CD4-positive, CD25-positive, alpha-beta regulatory T cell (primary cell): ENCODE measurements at regions not wholly inside any gene's neighbourhood (a gene's known extent, or its start where the extent isn't known, plus 50 kb on each side); places are given as distances from the start of the nearest gene placed in this dataset.

Experiments used
- ATAC-seq, 2 donors: fragments of 150-1000 bp; cut with Tn5 transposase; one replicate each; pipeline ENCODE4 v1.10.0; 2021; ENCODE audit warnings: low read depth in 2 of 2, moderate number of reproducible peaks in 2 of 2, moderate library complexity in 1 of 2
- DNase-seq, 3 donors: peaks; one replicate each; pipeline versions ENCODE4 v3.0.0 to v3.0.0-alpha.2; 2012 to 2022; ENCODE audit warnings: mixed read lengths in 1 of 3
- H3K27ac ChIP-seq: one replicate; pipeline ENCODE4 v1.7.0; 2013; ENCODE audit warnings: mild to moderate bottlenecking, low read length; ENCODE audit not compliant: insufficient read depth, poor library complexity, severe bottlenecking
- H3K27me3 ChIP-seq: one replicate; pipeline ENCODE4 v1.7.0; 2013; ENCODE audit warnings: low read length; ENCODE audit not compliant: control insufficient read depth, insufficient read depth
- H3K36me3 ChIP-seq: one replicate; pipeline ENCODE4 v1.7.0; 2013; ENCODE audit warnings: mild to moderate bottlenecking, low read length, moderate library complexity; ENCODE audit not compliant: control insufficient read depth, insufficient read depth
- H3K4me1 ChIP-seq: 2 replicates; pipeline ENCODE4 v1.7.0; 2013; ENCODE audit warnings: mild to moderate bottlenecking, low read length; ENCODE audit not compliant: insufficient read depth, control insufficient read depth, poor library complexity, severe bottlenecking
- H3K4me3 ChIP-seq: one replicate; pipeline ENCODE4 v1.7.0; 2013; ENCODE audit warnings: low read depth, mild to moderate bottlenecking, low read length, moderate library complexity
- H3K9me3 ChIP-seq, 2 experiments: 1 replicate in 1 of 2; 2 replicates in 1 of 2; pipeline ENCODE4 v1.7.0; 2013; ENCODE audit warnings: low read length in 2 of 2, mild to moderate bottlenecking in 1 of 2, moderate library complexity in 1 of 2; ENCODE audit not compliant: control insufficient read depth in 2 of 2
- H3K27ac Mint-ChIP-seq, 3 donors: one replicate each; pipeline ENCODE4 v1.8.0; 2020 to 2022; ENCODE audit warnings: mild to moderate bottlenecking in 3 of 3, mixed read lengths in 3 of 3, moderate library complexity in 2 of 3
- H3K27me3 Mint-ChIP-seq: one replicate; pipeline ENCODE4 v1.8.0; 2022; ENCODE audit warnings: mild to moderate bottlenecking, mixed read lengths
- H3K36me3 Mint-ChIP-seq: one replicate; pipeline ENCODE4 v1.8.0; 2020; ENCODE audit warnings: mixed read lengths
- H3K4me1 Mint-ChIP-seq, 4 donors: one replicate each; pipeline ENCODE4 v1.8.0; 2020 to 2022; ENCODE audit warnings: mixed read lengths in 4 of 4, mild to moderate bottlenecking in 1 of 4
- H3K4me3 Mint-ChIP-seq, 4 donors: one replicate each; pipeline ENCODE4 v1.8.0; 2020 to 2022; ENCODE audit warnings: mild to moderate bottlenecking in 4 of 4, mixed read lengths in 4 of 4, moderate library complexity in 3 of 4
- H3K9me3 Mint-ChIP-seq, 7 donors: one replicate each; pipeline ENCODE4 v1.8.0; 2020 to 2022; ENCODE audit warnings: mixed read lengths in 7 of 7, mild to moderate bottlenecking in 3 of 7, moderate library complexity in 2 of 7

GRCh38 chr21:23475281-23476219 lies 2131.7 kb downstream of the MRPL39 start:
- DNase-seq: no peak
- no peaks in the 10 kb centered on the region for H3K4me1 Mint-ChIP-seq
- H3K27ac ChIP-seq: no peak overlapping the region
- H3K27ac Mint-ChIP-seq: no peak overlapping the region
- ATAC-seq: no peak
- no peaks in the 10 kb centered on the region for H3K9me3 ChIP-seq
- no peak overlapping the region for H3K4me3 ChIP-seq
- H3K4me1 ChIP-seq: no peaks in the 10 kb centered on the region
- no peaks in the 10 kb centered on the region for H3K27me3 ChIP-seq
- H3K27me3 Mint-ChIP-seq: no peaks in the 10 kb centered on the region
- no peak overlapping the region for H3K4me3 Mint-ChIP-seq
- H3K36me3 ChIP-seq: no peaks in the 10 kb centered on the region
- peaks cover 0 to 4% (median 1%) of the 10 kb centered on the region in 7 donors for H3K9me3 Mint-ChIP-seq
- H3K36me3 Mint-ChIP-seq: no peaks in the 10 kb centered on the region

DNA sequence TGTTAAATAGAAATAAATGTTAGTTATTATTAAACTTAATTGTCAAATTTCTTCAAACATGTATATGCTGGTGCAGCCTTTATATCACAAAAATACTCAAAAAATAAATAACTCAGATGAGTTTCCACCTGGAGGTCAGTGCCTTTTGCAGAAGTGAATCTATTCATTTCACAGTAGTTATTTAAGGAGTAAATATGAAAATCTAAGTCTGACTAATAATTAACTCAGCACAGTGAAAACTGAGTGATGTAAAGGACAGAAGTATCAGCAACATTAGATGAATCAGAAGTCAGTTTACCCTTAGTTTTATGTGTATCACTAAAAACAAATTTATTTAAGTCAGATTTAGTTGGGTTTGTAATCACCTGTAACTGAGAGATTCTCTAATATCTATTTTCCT lies 2135.4 kb downstream of the MRPL39 start:
- Mint-ChIP-seq H3K4me1 (no peaks in the 10 kb centered on the region), H3K9me3 (peaks cover 0 to 4% (median 2%) of the 10 kb centered on the region in 7 donors), H3K27ac (no peak overlapping the region), H3K36me3 (no peaks in the 10 kb centered on the region), H3K27me3 (no peaks in the 10 kb centered on the region), H3K4me3 (no peak overlapping the region)
- H3K36me3 ChIP-seq: no peaks in the 10 kb centered on the region
- no peak overlapping the region for H3K27ac ChIP-seq
- no peaks in the 10 kb centered on the region for H3K9me3 ChIP-seq
- H3K4me1 ChIP-seq: no peaks in the 10 kb centered on the region
- DNase-seq: no peak
- H3K4me3 ChIP-seq: no peak overlapping the region
- ATAC-seq: no peak
- no peaks in the 10 kb centered on the region for H3K27me3 ChIP-seq

DNA sequence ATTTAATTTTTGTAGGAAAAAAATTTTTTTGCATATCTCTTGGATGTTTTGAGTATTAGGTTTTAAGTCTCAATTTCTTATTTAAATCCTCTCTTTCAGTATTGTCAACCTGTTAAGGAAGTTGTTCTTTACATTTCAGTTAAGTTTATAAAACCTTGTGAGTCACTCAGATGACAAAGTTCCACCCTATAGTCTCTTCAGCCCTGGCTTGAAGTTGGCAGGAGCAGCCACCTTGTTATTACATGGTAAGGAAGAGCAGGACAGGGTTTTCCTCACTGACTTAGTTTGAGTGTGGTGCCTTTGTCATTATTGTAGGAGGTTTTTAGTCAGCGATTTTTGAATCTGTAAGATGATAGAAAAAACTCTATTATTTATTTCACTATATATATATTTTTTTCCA lies 2143.9 kb downstream of the MRPL39 start:
- no peaks in the 10 kb centered on the region for H3K36me3 Mint-ChIP-seq

GRCh38 chr21:23455676-23456075 lies 2151.6 kb downstream of the MRPL39 start:
- Histone ChIP-seq H3K9me3 (peaks cover 0 to 3% of the 10 kb centered on the region in 2 experiments), H3K27ac (no peak overlapping the region), H3K36me3 (no peaks in the 10 kb centered on the region), H3K27me3 (no peaks in the 10 kb centered on the region), H3K4me1 (no peaks in the 10 kb centered on the region), H3K4me3 (no peak overlapping the region)
- Mint-ChIP-seq H3K9me3 (peaks cover 0 to 10% (median 3%) of the 10 kb centered on the region in 7 donors), H3K36me3 (no peaks in the 10 kb centered on the region), H3K27me3 (no peaks in the 10 kb centered on the region), H3K4me3 (no peak overlapping the region), H3K4me1 (no peaks in the 10 kb centered on the region), H3K27ac (no peak overlapping the region)
- no peak for DNase-seq
- ATAC-seq: no peak

More for the DNA sequence above, 2143.9 kb downstream of the MRPL39 start:
- Histone ChIP-seq H3K4me3 (no peak overlapping the region), H3K9me3 (peaks cover 0 to 10% of the 10 kb centered on the region in 2 experiments), H3K4me1 (no peaks in the 10 kb centered on the region), H3K36me3 (no peaks in the 10 kb centered on the region), H3K27me3 (no peaks in the 10 kb centered on the region), H3K27ac (no peak overlapping the region)
- Mint-ChIP-seq H3K27ac (no peak overlapping the region), H3K27me3 (no peaks in the 10 kb centered on the region), H3K4me3 (no peak overlapping the region), H3K4me1 (no peaks in the 10 kb centered on the region), H3K9me3 (peaks cover 2 to 16% (median 4%) of the 10 kb centered on the region in 7 donors)
- ATAC-seq: no peak
- no peak for DNase-seq

- Histone ChIP-seq H3K4me1 (no peaks in the 10 kb centered on the region), H3K4me3 (no peak overlapping the region), H3K27ac (no peak overlapping the region), H3K27me3 (no peaks in the 10 kb centered on the region), H3K36me3 (no peaks in the 10 kb centered on the region), H3K9me3 (peaks cover 0 to 3% of the 10 kb centered on the region in 2 experiments)
- Mint-ChIP-seq H3K27me3 (no peaks in the 10 kb centered on the region), H3K27ac (no peak overlapping the region), H3K4me1 (no peaks in the 10 kb centered on the region), H3K36me3 (no peaks in the 10 kb centered on the region), H3K9me3 (peaks cover 0 to 11% (median 5%) of the 10 kb centered on the region in 7 donors), H3K4me3 (no peak overlapping the region)
- DNase-seq (no peak), ATAC-seq (no peak)
These were observed 2154.7 kb downstream of the MRPL39 start for GRCh38 chr21:23452384-23453083.

GRCh38 chr21:23445307-23445706 lies 2162.0 kb downstream of the MRPL39 start:
- no peaks in the 10 kb centered on the region for H3K36me3 Mint-ChIP-seq
- ATAC-seq (no peak), DNase-seq (no peak)
- H3K4me1 ChIP-seq: no peaks in the 10 kb centered on the region
- H3K9me3 Mint-ChIP-seq: peaks cover 0 to 18% (median 6%) of the 10 kb centered on the region in 7 donors
- no peaks in the 10 kb centered on the region for H3K36me3 ChIP-seq
- no peaks in the 10 kb centered on the region for H3K27me3 Mint-ChIP-seq
- no peaks in the 10 kb centered on the region for H3K4me1 Mint-ChIP-seq
- no peaks in the 10 kb centered on the region for H3K27me3 ChIP-seq
- H3K9me3 ChIP-seq: no peaks in the 10 kb centered on the region
- H3K4me3 Mint-ChIP-seq: no peak overlapping the region
- H3K27ac ChIP-seq: no peak overlapping the region
- no peak overlapping the region for H3K27ac Mint-ChIP-seq
- no peak overlapping the region for H3K4me3 ChIP-seq

GRCh38 chr21:23438081-23438480 lies 2169.2 kb downstream of the MRPL39 start:
- Mint-ChIP-seq H3K36me3 (no peaks in the 10 kb centered on the region), H3K27me3 (no peaks in the 10 kb centered on the region), H3K27ac (no peak overlapping the region), H3K4me3 (no peak overlapping the region), H3K9me3 (peaks cover 0 to 12% (median 9%) of the 10 kb centered on the region in 7 donors), H3K4me1 (no peaks in the 10 kb centered on the region)
- H3K27me3 ChIP-seq: no peaks in the 10 kb centered on the region
- DNase-seq (no peak), ATAC-seq (no peak)
- no peaks in the 10 kb centered on the region for H3K4me1 ChIP-seq
- H3K4me3 ChIP-seq: no peak overlapping the region
- no peaks in the 10 kb centered on the region for H3K36me3 ChIP-seq
- no peaks in the 10 kb centered on the region for H3K9me3 ChIP-seq
- H3K27ac ChIP-seq: no peak overlapping the region
